Uterus (tissue), 3 donors: ENCODE measurements at regions not wholly inside any gene's neighbourhood (a gene's known extent, or its start where the extent isn't known, plus 50 kb on each side); places are given as distances from the start of the nearest gene placed in this dataset.

Source experiments
- DNase-seq, 2 donors: peaks; one replicate each; pipeline ENCODE4 v3.0.0-alpha.2; 2019 to 2020
- H3K27ac ChIP-seq, 2 donors: fragments of 200-600 bp; sonication (generic); 1 replicate in 1 of 2; 2 replicates in 1 of 2; pipeline ENCODE4 v1.5.1; 2016 to 2018
- H3K27me3 ChIP-seq, 2 donors: fragments of 200-600 bp; sonication (generic); one replicate each; pipeline ENCODE4 v1.5.1; 2018 to 2019; ENCODE audit warnings: control low read depth in 1 of 2
- H3K36me3 ChIP-seq, 2 donors: fragments of 200-600 bp; sonication (generic); one replicate each; pipeline ENCODE4 v1.5.1; 2019; ENCODE audit warnings: control low read depth in 1 of 2
- H3K4me1 ChIP-seq, 2 donors: fragments of 200-600 bp; sonication (generic); one replicate each; pipeline ENCODE4 v1.5.1; 2018 to 2019; ENCODE audit warnings: control low read depth in 1 of 2
- H3K4me3 ChIP-seq, 2 donors: fragments of 200-600 bp; sonication (generic); 1 replicate in 1 of 2; 2 replicates in 1 of 2; pipeline ENCODE4 v1.5.1; 2018 to 2019; ENCODE audit warnings: mild to moderate bottlenecking in 1 of 2
- H3K9me3 ChIP-seq, 2 donors: fragments of 200-600 bp; sonication (generic); one replicate each; pipeline ENCODE4 v1.5.1; 2019; ENCODE audit warnings: control low read depth in 1 of 2
- CTCF ChIP-seq, 4 experiments: fragments of 200-600 bp in 2 of 4; fragments of 450-650 bp in 2 of 4; sonication (generic) in 2 of 4; IDR thresholded peaks; one replicate each; pipeline ENCODE4 v1.5.1; 2016 to 2019; ENCODE audit warnings: antibody characterized with exemption in 4 of 4, mild to moderate bottlenecking in 2 of 4, moderate library complexity in 1 of 4
- POLR2A ChIP-seq, 2 donors: fragments of 450-650 bp; IDR thresholded peaks; one replicate each; pipeline ENCODE4 v1.6.1; 2016; ENCODE audit warnings: antibody characterized with exemption in 2 of 2, mild to moderate bottlenecking in 1 of 2, moderate library complexity in 1 of 2
- intact Hi-C: fragments of 100-400 bp; cut with DNase I; formaldehyde crosslinking; loops from one replicate; pipeline ENCODE4 v1.15.1; 2023; ENCODE audit warnings: low total_unique reads
- donor health status: DM: yes; HTN: yes; CAD: no.

DNA sequence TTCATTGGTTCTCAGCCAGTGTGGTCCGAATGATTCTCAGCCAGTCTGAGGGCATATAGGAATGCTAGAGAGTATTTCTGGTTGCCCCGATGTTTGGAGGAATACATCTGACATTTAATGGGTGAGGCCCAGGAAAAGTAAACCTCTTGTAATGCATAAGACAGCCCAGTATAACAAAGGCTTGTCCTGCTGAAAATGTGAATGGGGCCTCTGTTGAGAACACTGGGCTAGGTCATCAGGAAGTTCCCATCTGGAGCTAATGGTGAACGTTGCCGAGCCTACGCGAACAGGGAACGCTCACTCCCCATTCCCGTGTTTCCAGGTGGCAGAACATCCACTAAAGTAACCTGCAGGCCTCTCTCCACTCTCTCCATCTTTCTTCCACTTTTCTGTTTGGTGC lies 132.0 kb upstream of the CLNK start:
- Histone ChIP-seq H3K4me3 (no peak overlapping the region), H3K36me3 (no peaks in the 10 kb centered on the region), H3K4me1 (no peaks in the 10 kb centered on the region), H3K27ac (no peak overlapping the region), H3K27me3 (no peaks in the 10 kb centered on the region), H3K9me3 (no peaks in the 10 kb centered on the region)
- no peak for DNase-seq
- no peak for TF ChIP-seq POLR2A (IDR thresholded peaks at IDR 0.05)
- TF ChIP-seq CTCF (IDR thresholded peaks at IDR 0.05), result no peak
- intact Hi-C loops, result no loop called here

DNA sequence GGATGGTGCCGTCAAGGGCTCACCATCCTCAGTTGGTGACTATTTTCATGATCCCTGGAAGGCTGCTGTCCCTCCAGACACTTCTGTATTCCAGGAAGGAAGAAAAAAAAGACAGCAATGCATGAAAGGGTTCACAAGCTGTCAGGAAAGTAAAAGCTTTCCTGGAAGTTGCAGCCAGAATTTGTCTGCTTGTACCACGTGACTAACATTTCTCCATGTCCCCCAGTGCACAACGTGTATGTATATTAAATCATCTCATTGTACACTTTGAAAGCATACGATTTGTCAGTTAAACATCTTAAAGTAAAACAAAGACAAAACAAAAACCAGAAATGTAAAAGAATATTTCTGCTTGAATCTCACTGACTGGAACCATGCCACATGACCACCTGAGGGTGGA lies 127.4 kb upstream of the CLNK start:
- intact Hi-C loops, result no loop called here
- H3K9me3 ChIP-seq, result no peaks in the 10 kb centered on the region
- TF ChIP-seq POLR2A (IDR thresholded peaks at IDR 0.05) (no peak), CTCF (IDR thresholded peaks at IDR 0.05) (no peak)

DNA sequence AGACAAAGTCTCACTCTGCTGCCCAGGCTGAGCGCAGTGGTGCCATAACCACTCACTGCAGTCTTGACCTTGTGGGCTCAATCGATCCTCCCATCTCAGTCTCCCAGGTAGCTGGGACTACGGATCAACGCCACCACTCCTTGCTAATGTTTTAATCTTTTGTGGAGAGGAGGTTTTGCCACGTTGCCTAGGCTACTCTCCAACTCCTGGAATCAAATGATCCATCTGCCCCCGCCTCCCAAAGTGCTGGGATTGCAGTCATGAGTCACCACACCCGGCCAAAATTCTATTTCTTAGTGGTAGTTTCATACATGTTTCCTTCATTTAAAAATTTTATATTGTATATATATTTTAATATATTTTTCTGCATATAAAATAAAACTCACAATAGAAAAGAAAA lies 125.8 kb upstream of the CLNK start:
- no peaks in the 10 kb centered on the region for H3K4me1 ChIP-seq
- intact Hi-C loops, result no loop called here
- no peak overlapping the region for H3K27ac ChIP-seq
- no peaks in the 10 kb centered on the region for H3K27me3 ChIP-seq
- no peaks in the 10 kb centered on the region for H3K36me3 ChIP-seq
- TF ChIP-seq CTCF (IDR thresholded peaks at IDR 0.05) (no peak), POLR2A (IDR thresholded peaks at IDR 0.05) (no peak)
- H3K9me3 ChIP-seq, result no peaks in the 10 kb centered on the region
- no peak overlapping the region for H3K4me3 ChIP-seq
- DNase-seq, result no peak

More for the DNA sequence above, 127.4 kb upstream of the CLNK start:
- Histone ChIP-seq H3K4me1 (no peaks in the 10 kb centered on the region), H3K36me3 (no peaks in the 10 kb centered on the region), H3K27me3 (no peaks in the 10 kb centered on the region), H3K4me3 (no peak overlapping the region), H3K27ac (no peak overlapping the region)
- DNase-seq, result no peak

DNA sequence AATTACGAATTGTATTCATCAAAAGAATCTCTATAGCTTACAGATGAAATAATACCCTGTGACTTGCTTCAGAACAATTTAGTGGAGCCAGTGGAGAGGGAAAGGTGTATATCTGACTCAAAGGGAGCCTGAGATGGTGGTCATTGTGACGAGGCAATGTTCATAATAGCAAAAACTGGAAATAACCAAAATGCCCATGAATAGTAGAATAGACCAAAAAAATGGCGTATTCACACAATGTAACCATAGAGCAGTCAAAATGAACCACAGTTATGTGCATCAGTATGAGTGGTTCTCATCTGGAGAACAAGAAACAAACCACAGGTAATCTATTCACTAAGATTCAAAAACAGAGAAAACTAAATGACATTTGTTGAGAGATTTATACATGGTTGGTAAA lies 125.3 kb upstream of the CLNK start:
- Histone ChIP-seq H3K27me3 (no peaks in the 10 kb centered on the region), H3K4me1 (no peaks in the 10 kb centered on the region), H3K4me3 (no peak overlapping the region), H3K27ac (no peak overlapping the region), H3K9me3 (no peaks in the 10 kb centered on the region), H3K36me3 (no peaks in the 10 kb centered on the region)
- DNase-seq, result no peak
- TF ChIP-seq CTCF (IDR thresholded peaks at IDR 0.05) (no peak), POLR2A (IDR thresholded peaks at IDR 0.05) (no peak)
- intact Hi-C loops, result no loop called here

DNA sequence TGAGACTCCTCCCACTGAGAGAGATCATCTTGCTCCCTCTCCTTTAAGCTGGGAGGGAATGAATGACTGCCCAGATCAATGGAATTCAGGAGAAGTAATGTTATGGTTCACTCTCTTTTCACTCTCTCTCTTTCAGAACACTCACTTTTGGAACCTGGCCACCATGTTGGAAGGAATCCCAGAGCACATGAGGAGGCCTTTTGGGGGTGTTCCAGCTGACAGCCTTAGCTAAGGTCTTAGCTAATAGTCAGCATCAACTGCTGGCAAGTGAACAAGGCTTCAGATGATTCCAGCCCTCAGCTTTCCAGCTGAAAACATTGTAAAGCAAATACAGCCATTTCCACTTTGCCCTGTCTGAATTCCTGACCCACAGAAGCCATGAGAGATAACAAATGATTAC lies 124.0 kb upstream of the CLNK start:
- Histone ChIP-seq H3K36me3 (no peaks in the 10 kb centered on the region), H3K4me3 (no peak overlapping the region), H3K9me3 (no peaks in the 10 kb centered on the region), H3K4me1 (no peaks in the 10 kb centered on the region), H3K27me3 (no peaks in the 10 kb centered on the region), H3K27ac (no peak overlapping the region)
- peak in 1 of 2 donors; percentile 20 for DNase-seq
- intact Hi-C loops, result no loop called here
- TF ChIP-seq CTCF (IDR thresholded peaks at IDR 0.05) (no peak), POLR2A (IDR thresholded peaks at IDR 0.05) (no peak)
